Esophagus squamous epithelium (tissue), 4 donors: ENCODE measurements at regions not wholly inside any gene's neighbourhood (a gene's known extent, or its start where the extent isn't known, plus 50 kb on each side); places are given as distances from the start of the nearest gene placed in this dataset.

ENCODE experiments used
- CTCF ChIP-seq, 6 experiments: fragments of 450-650 bp in 4 of 6; fragments of 200-600 bp in 2 of 6; sonication (generic) in 2 of 6; IDR thresholded peaks; one replicate each; pipeline ENCODE4 v1.5.1; 2016 to 2019; ENCODE audit warnings: antibody characterized with exemption in 6 of 6, mild to moderate bottlenecking in 4 of 6, moderate library complexity in 4 of 6
- POLR2A ChIP-seq, 4 donors: fragments of 450-650 bp; IDR thresholded peaks; one replicate each; pipeline ENCODE4 v1.6.1; 2017; ENCODE audit warnings: antibody characterized with exemption in 4 of 4, mild to moderate bottlenecking in 4 of 4, moderate library complexity in 3 of 4

GRCh38 chr20:52596256-52596655 lies 375.9 kb upstream of the TSHZ2 start:
- no peak for TF ChIP-seq CTCF (IDR thresholded peaks at IDR 0.05)
- no peak for TF ChIP-seq POLR2A (IDR thresholded peaks at IDR 0.05)
